Activated CD4-positive, alpha-beta T cell treated with anti-CD3 and anti-CD28 coated beads for 24 hours (primary cell): ENCODE measurements at regions not wholly inside any gene's neighbourhood (a gene's known extent, or its start where the extent isn't known, plus 50 kb on each side); places are given as distances from the start of the nearest gene placed in this dataset.

Experiments
- DNase-seq, 2 donors: peaks; one replicate each; pipeline ENCODE4 v3.0.0-alpha.2; 2020; ENCODE audit warnings: low read depth in 2 of 2

- DNase-seq = no peak
Observed at GRCh38 chr6:163994566-163994965, 580.0 kb downstream of the QKI start.

GRCh38 chr6:163992701-163993100 is 578.2 kb downstream of the QKI start:
- no peak for DNase-seq

GRCh38 chr6:163992056-163992455 is 577.5 kb downstream of the QKI start:
- no peak for DNase-seq

GRCh38 chr6:163991321-163991720 is 576.8 kb downstream of the QKI start:
- DNase-seq = no peak

- no peak for DNase-seq
Observed at GRCh38 chr6:163986313-163986712, 571.8 kb downstream of the QKI start.

GRCh38 chr6:163985710-163986109 is 571.2 kb downstream of the QKI start:
- DNase-seq = no peak

GRCh38 chr6:163985040-163985439 is 570.5 kb downstream of the QKI start:
- no peak for DNase-seq

- DNase-seq = no peak
Observed at GRCh38 chr6:163984124-163984936, 569.8 kb downstream of the QKI start.

- no peak for DNase-seq
Observed at GRCh38 chr6:163983679-163984078, 569.2 kb downstream of the QKI start.

GRCh38 chr6:163974322-163974721 is 559.8 kb downstream of the QKI start:
- DNase-seq = no peak

- no peak for DNase-seq
Observed at GRCh38 chr6:163971841-163972838, 557.6 kb downstream of the QKI start.

- DNase-seq = no peak
Observed at GRCh38 chr6:163970846-163971564, 556.5 kb downstream of the QKI start.

- DNase-seq = no peak
Observed at GRCh38 chr6:163965426-163966348, 551.2 kb downstream of the QKI start.

GRCh38 chr6:163964789-163965188 is 550.3 kb downstream of the QKI start:
- DNase-seq = no peak

GRCh38 chr6:163963205-163964120 is 548.9 kb downstream of the QKI start:
- no peak for DNase-seq

GRCh38 chr6:163962627-163963117 is 548.2 kb downstream of the QKI start:
- DNase-seq = no peak

- no peak for DNase-seq
Observed at GRCh38 chr6:163960128-163960527, 545.6 kb downstream of the QKI start.

- no peak for DNase-seq
Observed at GRCh38 chr6:163958646-163959045, 544.1 kb downstream of the QKI start.

- DNase-seq = peak; percentile 13 to 41
Observed at GRCh38 chr6:163956571-163957407, 542.3 kb downstream of the QKI start.
